Left lobe of liver (tissue), 2 donors: ENCODE measurements at regions not wholly inside any gene's neighbourhood (a gene's known extent, or its start where the extent isn't known, plus 50 kb on each side); places are given as distances from the start of the nearest gene placed in this dataset.
"Not testable (repeated sequence)": the region's sequence is repeated elsewhere in the genome, so short reads cannot be mapped to it uniquely, and the experiment has no call there.

Source experiments
- ATAC-seq: fragments of 200-7000 bp; cut with Tn5 transposase; one replicate; pipeline ENCODE4 v1.9.1; 2020; ENCODE audit warnings: mild to moderate bottlenecking, moderate library complexity
- DNase-seq: peaks from one replicate; pipeline ENCODE4 v3.0.0-alpha.2; 2020; ENCODE audit warnings: low spot score
- donor health status: DM: no; HTN: no; CAD: no; lungs with moderate emphysema.
- donor health status: DM: no; HTN: yes; CAD: no.

DNA sequence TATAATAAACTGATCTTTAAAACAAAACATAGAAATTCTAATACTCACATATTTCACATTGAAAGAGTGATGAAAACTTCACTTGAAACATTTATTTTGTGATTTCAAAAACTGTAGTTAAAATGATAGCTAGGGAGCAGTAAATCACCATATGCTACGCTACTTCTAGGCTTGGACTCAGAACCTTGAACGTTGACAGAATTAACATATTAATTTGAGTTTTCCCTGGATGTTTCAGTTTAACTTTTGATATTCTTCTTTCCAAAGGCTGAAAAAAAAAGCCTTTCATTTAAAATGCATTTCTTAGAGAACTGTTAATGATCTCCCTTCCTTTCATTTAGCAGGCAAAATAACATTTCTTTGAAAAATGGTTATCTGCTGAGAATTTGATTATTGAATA, 307.8 kb upstream of the SGCD start:
- ATAC-seq (no peak), DNase-seq (no peak)

DNA sequence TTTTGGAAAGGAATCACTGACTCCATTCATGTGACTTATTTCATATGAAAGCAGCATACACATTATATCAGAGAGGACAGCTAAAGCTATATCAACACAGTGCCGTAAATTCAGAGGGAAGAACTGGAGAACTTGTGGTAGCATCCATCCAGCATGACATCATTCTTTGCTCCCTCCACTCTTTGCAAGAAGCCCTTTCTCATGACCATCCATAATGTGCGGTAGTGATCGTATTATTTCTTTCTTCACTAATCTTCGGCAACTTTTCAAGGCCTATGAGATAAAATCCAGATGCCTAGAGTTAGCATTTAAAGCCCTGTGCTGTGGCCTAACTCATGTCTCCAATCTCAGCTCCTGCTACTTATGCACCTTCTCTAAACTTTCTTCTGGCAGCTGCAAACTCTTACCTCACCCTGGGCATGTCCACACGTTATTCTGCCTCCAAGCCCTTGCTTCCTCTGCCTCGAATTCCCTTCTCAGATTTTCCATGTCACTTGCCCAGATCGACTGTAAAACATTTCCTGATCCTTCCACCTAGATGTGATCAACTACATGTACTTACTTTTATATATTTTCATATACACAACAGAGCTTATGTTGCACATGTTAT, 307.3 kb upstream of the SGCD start:
- no peak for ATAC-seq
- no peak for DNase-seq

DNA sequence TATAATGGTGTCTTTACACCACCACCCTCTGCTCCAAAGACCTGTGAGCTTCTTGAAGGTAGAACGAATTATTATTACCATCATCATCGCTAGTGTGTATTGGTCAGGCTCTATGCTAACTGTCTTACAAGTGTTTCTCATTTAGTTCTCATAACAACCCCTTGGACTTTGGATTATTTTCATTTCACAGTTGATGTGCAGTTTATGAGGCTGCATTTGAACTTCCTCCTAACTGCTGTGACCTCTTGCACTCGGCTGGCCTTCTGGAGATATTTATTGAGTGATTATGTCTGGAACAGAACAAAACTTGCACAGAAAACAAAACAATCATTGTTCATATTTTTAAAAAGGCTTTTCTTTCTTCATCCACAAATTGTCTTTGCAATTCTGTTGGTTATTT, 306.3 kb upstream of the SGCD start:
- ATAC-seq = no peak
- no peak for DNase-seq

DNA sequence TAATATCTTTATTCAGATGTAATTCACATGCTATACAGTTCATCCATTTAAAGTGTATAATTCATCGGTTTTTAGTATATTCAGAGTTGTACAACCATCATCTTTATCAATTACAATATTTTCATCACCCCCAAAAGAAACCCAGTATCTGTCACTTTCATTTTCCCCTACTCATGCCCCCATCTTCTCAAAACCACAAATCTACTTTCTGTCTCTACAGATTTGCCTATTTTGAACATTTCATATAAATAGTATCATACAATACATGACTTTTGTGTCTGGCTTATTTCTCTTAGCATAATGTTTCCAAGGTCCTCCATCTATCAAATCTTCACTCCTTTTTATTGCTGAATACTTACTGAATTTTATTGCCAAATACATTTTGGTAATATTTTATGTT, 305.1 kb upstream of the SGCD start:
- ATAC-seq (no peak), DNase-seq (no peak)

DNA sequence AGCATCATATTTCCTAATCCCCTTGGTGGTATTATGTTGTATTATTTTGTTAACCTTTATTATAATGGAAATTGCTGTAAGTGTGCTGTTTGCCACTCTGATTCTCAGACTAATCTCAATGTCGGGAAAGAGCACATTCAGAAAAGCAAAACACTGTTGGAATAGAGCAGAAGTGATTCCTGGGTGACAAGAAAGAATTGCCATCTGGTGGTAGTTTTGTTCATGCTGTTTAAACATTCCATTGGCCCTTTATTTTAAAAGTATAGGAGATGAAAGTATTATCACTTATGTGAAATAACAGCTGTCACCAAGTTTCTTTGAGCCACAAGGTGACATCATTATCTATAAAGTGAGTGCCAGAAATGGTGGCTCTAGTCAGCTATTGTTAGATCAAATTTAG, 301.3 kb upstream of the SGCD start:
- DNase-seq = no peak
- ATAC-seq = no peak

DNA sequence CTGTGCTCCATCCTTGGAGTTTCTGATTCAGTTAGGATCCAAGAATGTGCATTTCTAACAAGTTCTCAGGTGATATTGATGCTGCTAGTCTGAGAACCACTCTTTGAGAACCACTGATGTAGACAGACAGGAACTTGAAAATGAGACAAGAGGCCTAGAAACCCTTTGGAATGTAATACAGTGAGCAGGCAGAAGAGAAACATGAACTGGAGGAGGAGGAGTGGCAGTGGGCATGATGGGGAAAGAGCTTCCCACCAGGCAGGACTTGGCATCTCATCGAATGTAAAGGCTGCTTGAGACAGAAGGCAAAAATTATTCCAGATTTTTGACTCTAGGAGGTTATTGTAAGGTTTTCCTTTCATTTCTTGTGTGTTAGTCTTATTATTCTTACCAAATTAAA, 295.8 kb upstream of the SGCD start:
- DNase-seq (no peak), ATAC-seq (no peak)

DNA sequence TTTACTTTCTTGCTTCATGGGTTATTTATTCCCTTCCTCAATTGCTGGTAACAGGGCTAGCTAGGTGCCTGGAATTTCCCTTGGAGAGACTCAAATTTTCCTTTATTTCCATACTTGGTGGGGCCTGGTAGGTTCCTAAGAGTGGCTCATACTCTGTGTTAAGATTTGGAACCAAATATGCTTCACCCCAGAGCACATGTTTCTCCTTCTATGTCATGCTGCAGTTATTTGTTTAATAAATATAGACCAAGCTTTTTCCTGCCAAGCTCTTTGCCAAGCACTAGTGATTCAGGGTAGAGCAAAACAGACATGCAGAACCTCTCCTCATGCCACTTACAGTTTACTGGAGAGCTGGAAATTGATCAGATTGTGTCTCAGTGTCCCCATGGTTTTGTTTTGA, 290.3 kb upstream of the SGCD start:
- DNase-seq (no peak), ATAC-seq (no peak)

DNA sequence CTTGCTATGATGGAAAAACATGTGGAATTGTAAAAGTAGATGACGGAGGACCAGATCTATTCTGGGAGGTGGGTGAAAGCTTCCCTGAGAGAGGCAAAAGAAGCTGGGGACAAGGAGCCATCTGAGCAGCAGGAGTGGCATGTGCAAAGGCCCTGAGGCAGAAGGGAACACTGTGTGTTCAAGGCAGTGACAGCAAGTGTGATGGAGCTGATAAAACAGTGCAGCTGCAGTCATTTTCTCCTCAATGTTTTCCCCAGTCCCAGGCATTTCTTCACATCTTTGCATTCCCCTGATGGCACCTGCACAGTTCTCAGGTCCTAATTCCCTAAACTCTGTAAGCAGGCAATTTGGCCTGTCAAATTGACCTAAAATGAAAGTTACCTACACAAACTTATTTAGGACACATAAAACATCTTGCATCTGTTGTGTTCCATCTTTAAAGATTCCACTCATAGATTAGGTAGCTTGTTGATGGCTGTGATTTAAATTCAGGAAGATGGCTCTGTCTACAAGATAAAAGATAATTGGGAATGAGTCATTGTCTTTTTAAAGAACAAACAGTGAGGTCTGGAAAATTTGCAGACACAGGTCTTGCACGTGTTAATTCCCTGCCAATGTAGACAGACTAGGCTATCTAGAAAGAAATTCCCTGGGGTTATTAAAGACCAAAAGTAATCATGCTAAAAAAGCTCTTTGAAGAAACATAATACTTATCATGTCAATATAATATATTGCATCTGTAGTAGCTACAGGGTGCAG, 289.6 kb upstream of the SGCD start:
- DNase-seq (no peak), ATAC-seq (no peak)

DNA sequence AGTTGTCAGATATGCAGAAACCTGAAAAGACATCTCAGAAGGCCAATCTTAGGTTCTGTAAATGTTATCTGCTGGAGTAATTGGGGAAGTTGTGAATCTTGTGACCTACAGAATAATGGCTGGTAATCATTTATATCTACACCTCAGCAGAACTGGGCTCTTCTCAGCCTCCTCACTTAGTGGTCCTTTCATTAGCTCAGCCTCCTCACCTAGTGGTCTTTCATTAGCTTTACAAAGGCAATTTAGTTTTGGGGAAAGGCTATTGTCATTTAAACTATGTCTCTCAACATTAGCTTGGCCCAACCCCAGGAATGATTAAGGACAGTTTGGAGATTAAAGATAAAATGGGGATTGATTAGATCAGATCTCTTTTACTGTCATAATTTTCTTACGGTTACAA, 284.2 kb upstream of the SGCD start:
- ATAC-seq (no peak), DNase-seq (no peak)

DNA sequence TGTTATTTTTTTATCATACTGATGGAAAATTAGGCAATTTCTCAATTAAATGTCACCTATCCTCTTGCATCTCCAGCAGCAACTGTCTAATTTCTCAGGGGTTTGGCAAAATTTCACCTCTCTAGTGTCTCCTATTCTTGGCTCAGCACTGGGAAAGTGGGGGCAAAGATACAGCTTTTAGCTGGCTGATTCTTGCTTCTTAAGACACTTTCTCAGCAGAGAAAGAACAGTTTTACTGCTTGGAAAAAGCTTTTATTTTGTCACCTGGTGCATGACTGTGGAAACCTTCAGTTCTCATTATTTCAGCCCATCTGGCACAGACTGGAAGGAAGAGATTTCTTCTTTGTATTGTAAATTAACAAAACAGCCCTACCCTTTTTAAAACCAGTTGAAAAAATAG, 283.6 kb upstream of the SGCD start:
- no peak for DNase-seq
- no peak for ATAC-seq

DNA sequence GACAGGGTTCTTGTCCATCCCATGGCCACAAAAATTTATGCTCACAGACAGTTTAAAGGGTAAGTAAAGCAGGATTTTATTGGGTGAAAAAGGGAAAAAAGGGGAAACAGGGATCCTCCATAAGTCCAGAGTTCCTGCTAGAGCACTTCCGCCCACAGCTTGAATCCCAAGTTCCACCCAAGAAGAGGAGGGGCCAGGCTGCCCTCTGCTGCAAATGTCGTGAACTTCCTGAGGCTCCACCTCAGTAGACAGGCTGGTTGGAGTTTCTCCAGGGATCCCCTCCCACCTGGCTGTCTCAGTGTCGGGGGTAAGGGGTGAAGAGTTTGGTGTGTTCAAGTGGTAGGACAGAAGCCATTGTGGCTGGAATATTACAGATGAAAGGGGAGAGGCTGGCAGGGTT, 275.0 kb upstream of the SGCD start:
- ATAC-seq (no peak), DNase-seq (no peak)

DNA sequence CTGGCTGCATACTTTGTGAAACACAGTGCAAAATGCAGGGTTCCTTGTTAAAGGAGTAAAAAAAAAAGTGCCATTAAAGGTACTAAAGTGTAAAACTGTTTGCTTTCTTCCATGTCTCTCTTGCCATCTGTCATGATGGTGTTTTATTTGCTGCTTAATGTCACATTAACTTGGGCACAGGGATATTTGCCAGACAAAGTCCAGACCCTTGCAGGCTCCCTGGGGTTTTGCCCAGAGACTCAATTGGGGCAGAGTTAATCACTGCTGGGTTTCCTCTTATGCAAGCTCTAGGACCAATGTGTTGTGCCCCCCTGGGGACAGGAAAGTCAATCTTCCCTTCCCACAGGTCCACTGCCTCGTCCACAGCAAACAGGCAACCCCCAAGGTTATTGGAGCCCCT, 274.3 kb upstream of the SGCD start:
- no peak for ATAC-seq

DNA sequence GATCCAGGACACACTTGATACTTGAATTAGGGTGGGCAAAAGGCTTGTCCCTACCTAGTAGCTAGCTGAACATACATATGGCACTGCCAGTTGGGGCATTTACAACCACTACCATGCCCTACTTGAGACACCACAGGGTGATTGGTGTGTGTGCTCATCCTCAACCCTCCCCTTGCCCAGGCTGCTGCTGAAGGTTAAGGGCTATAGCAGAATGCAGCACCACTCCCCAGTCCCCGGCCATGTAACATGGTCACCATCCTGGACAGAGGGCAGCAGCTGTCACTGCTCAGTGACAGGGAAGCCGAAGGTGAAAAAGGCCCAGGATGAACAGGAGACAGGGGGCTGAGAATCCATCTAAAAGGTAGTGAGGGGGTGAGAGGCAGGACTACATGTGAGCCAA, 273.9 kb upstream of the SGCD start:
- DNase-seq (no peak), ATAC-seq (no peak)

More for the DNA sequence above, 274.3 kb upstream of the SGCD start:
- DNase-seq = no peak

DNA sequence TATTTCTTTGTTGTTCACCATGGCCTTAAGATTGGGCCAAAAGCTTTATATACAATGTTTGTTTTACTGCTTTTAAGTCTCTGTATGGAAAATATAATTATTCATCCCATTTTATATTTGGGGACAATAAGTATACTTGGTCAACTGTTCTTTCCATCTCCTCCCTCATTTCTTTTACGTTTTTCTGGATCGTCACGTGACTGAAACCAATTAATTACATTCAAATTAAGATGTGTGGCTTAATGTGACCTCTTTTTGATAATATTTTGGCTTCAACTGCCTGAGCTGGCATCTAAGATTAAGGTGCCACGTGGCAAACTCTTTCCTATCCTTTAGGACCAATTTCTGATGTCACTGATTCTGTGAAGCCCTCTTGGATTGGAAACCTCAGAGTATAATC, 250.1 kb upstream of the SGCD start:
- DNase-seq (no peak), ATAC-seq (no peak)

DNA sequence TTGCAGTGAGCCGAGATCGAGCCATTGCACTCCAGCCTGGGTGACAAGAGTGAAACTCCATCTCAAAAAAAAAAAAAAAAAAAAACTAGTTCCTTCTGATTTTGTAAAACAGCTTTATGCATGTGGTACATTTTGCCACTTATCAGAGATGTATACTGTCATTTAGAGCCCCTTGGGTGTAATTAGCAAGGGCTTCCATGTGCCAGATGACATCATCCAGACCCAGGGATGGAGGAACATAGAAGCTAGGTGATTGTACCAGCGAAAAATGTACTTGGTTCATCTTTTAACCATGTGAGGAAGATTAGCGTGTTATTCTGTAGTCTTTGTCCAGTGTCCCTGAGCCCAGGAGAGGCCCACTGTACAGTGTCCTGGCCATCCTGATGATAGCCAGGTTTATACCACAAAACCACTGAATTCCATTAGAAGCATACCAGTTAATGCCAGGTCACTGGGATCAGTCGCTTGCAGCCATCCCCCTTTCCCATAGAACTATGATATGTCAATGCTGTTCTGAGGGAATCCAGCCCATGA, 239.3 kb upstream of the SGCD start:
- ATAC-seq (no peak), DNase-seq (no peak)

DNA sequence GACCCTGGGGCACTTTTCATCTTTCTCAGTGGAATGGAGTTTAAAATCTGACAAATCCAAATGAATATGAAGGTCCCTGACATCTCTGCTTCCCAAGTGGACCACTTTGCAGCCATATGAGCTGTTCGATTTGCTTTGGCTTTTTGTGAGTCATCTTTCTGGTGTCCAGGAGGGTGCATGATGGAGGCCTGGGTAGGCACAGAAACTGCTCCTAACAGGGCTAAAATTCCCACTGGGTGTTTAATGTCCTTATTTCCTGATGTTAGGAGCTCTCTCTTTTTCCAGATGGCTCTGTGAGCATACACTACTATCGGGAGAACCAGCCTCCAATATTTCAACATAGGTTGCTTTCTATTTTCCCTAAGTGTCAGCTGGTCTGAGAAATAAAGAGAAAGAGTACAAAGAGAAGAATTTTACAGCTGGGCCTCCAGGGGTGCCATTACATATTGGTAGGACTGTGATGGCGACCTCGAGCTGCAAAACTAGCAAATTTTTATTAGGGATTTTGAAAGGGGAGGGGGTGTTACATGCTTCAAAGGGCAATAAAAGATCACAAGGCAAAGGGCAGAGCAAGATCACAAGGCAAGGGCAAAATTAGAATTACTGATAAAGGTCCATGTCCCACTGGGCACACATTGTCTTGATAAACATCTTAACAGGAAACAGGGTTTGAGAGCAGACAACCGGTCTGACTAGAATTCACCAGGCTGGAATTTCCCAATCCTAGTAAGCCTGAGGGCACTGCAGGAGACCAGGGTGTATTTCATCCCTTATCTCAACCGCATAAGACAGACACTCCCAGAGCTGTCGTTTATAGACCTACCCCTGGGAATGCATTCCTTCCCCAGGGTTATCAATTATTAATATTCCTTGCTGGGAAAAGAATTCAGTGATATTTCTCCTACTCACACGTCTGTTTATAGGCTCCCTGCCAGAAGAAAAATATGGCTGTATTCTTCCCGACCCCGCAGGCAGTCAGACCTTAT, 236.7 kb upstream of the SGCD start:
- ATAC-seq, DNase-seq: not testable (repeated sequence)

DNA sequence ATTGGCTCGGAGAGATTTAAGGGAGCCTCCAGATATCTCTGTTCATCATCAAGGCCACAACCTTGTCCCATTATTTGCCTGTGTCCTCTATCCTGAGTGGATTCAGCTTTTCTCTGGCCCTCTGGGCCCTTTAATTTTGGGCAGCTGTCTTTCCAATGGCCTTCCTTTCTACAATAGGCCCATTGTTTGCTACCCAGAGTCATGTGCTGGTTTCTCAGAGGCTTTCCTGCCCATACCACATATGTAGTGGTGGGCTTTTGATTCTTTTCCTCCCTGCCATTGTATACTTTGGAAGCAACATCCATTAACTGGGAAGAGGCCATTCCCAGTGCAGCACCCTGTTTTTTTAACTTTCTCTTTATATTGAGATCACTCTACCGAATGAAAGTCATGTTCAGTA, 233.9 kb upstream of the SGCD start:
- DNase-seq = no peak
- ATAC-seq = no peak

DNA sequence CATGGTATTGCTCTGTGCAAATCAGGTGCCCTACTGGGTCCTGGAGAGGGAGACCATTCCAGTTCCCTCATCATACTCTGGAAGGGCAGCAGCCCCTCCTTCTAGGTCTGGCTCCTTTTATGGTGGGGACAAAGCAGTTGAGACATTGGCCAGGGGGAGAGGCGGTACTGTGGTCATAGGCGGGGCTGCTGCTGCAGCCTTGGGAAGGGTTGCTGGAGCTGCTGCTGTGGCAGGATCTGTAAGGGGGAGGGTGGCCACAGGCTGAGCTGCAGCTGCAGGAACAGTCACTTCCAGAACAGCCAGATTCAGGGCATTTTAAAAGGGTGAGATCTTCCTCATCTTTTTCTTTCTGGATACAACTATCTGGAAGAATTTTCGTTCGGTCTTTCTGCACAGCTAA, 233.0 kb upstream of the SGCD start:
- ATAC-seq = no peak
- no peak for DNase-seq

DNA sequence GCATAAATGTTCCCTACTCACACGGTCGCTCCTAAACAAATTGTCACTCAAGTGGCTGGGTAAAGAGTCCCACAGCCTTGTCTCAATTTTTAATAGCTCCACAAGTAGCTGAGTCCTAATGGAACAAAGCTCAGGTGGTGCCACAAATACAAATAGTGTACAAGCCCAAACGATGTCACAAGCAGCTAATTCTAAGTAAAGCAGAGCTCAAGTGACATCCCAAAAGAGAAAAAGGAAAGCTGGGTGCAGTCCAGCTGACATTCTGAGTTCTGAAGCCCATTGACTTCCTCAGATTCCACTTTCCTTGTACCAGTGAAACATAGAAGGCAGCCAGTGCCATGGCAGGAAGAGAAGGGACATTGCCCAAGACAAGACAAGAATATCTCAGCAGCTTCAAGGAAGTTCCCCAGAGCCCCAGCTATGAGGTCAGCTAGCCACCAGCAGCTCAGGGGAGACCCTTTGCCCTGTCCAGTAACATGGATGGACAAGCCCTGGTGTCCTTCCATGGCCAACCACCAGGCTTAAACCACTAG, 231.2 kb upstream of the SGCD start:
- no peak for ATAC-seq

DNA sequence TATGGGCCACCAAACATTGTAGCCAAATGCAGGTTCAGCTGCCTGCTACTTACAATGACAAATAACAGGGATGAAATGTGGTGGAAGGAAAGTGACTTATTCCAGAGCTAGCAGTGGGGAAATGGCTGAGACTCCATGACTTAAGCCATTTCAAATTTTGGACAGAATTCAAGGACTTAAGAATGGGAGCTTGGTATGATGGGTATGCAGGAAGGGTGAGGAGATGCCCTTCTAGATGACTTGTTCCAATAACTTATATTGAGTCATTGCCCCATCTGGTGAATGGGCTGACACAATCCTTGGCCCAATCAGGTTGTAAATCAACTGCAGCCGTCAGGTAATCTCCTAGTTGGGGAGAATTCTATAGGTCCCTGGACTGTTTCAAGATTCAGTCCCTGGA, 230.7 kb upstream of the SGCD start:
- no peak for ATAC-seq

More for the DNA sequence above, 231.2 kb upstream of the SGCD start:
- no peak for DNase-seq

DNA sequence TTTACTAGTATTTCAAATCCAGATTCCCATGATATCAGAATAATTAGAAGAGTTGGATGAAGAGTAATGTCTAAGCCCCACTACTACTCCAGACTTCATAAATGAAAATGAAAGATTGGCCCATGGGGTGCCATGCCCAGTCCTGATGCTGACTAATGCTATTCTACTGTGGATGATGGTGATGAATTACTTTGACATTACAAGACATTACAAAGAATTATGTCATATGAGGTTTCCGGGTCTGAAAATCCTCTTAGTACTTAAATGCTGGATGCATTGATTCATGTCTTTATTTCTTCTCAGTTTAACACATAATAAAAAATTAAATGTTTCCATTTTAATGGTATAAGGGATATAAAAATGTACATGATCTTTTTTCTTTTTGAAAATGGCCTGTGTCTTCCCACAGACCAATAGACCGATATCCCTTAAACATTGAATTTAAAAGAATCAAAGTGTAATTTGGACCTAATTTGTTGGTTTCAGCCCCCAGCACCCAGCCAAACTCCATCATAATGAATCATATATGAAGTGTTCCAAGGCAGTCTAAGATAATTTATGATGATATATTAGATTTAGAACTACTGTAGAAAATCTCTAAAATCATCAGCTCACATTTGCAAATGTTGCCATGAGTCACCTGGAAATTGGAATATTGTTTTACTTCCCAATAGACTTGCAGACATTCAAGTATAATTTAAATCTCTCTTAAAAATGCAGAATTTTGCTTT, 223.6 kb upstream of the SGCD start:
- DNase-seq = no peak

More for the DNA sequence above, 230.7 kb upstream of the SGCD start:
- DNase-seq = no peak

More for the DNA sequence above, 223.6 kb upstream of the SGCD start:
- no peak for ATAC-seq
